SK-N-SH treated with all-trans-retinoic acid at 6 μM for 48 hours (cell line): ENCODE measurements at regions not wholly inside any gene's neighbourhood (a gene's known extent, or its start where the extent isn't known, plus 50 kb on each side); places are given as distances from the start of the nearest gene placed in this dataset.

Source experiments
- ATAC-seq: fragments of 200-7000 bp; cut with Tn5 transposase; 3 replicates; pipeline ENCODE4 v1.9.1; 2020; ENCODE audit warnings: mild to moderate bottlenecking, moderate library complexity
- ARNTL ChIP-seq: fragments of 450-650 bp; formaldehyde crosslinking; IDR thresholded peaks from 2 replicates; pipeline ENCODE4 v1.5.0; 2020; ENCODE audit warnings: low read depth, mild to moderate bottlenecking, moderate library complexity, borderline replicate concordance
- BACH2 ChIP-seq: fragments of 250-450 bp; sonication (Bioruptor Pico); IDR thresholded peaks from 2 replicates; pipeline ENCODE4 v1.9.0; 2021; ENCODE audit warnings: mild to moderate bottlenecking, borderline replicate concordance
- CSDC2 ChIP-seq: fragments of 250-450 bp; sonication (Bioruptor Pico); IDR thresholded peaks from 2 replicates; pipeline ENCODE4 v1.5.0; 2020; ENCODE audit warnings: mild to moderate bottlenecking, moderate library complexity
- GLIS3 ChIP-seq: fragments of 250-450 bp; sonication (Bioruptor Pico); IDR thresholded peaks from 2 replicates; pipeline ENCODE4 v1.5.0; 2020; ENCODE audit warnings: mild to moderate bottlenecking, moderate library complexity
- OSR1 ChIP-seq: fragments of 250-450 bp; sonication (Bioruptor Pico); IDR thresholded peaks from 2 replicates; pipeline ENCODE4 v1.8.0; 2022; ENCODE audit warnings: moderate library complexity, mild to moderate bottlenecking, inconsistent platforms
- PPARA ChIP-seq: fragments of 250-450 bp; sonication (Bioruptor Pico); IDR thresholded peaks from 2 replicates; pipeline ENCODE4 v1.5.0; 2020; ENCODE audit warnings: mild to moderate bottlenecking, borderline replicate concordance
- TCF4 ChIP-seq: fragments of 250-450 bp; sonication (Bioruptor Pico); IDR thresholded peaks from 2 replicates; pipeline ENCODE4 v1.8.0; 2021; ENCODE audit warnings: mild to moderate bottlenecking, moderate library complexity, borderline replicate concordance
- TOX ChIP-seq: fragments of 250-450 bp; sonication (Bioruptor Pico); IDR thresholded peaks from 2 replicates; pipeline ENCODE4 v1.8.0; 2021; ENCODE audit warnings: mild to moderate bottlenecking, moderate library complexity, borderline replicate concordance
- ZFP3 ChIP-seq: fragments of 250-450 bp; sonication (Bioruptor Pico); IDR thresholded peaks from 2 replicates; pipeline ENCODE4 v1.5.0; 2020; ENCODE audit warnings: mild to moderate bottlenecking, moderate library complexity
- ZFP30 ChIP-seq: fragments of 450-650 bp; formaldehyde crosslinking; IDR thresholded peaks from 2 replicates; pipeline ENCODE4 v1.5.0; 2022; ENCODE audit warnings: mild to moderate bottlenecking, moderate library complexity
- ZNF8 ChIP-seq: fragments of 450-650 bp; formaldehyde crosslinking; IDR thresholded peaks from 2 replicates; pipeline ENCODE4 v1.5.0; 2020; ENCODE audit warnings: mild to moderate bottlenecking, moderate library complexity
- TF ChIP-seq, protein P1 (sequence below): fragments of 250-450 bp; sonication (Bioruptor Pico); IDR thresholded peaks from 2 replicates; pipeline ENCODE4 v1.8.0; 2020; ENCODE audit warnings: mild to moderate bottlenecking, moderate library complexity, borderline replicate concordance
- TF ChIP-seq, protein P2 (sequence below): fragments of 250-450 bp; sonication (Bioruptor Pico); IDR thresholded peaks from 2 replicates; pipeline ENCODE4 v1.5.1; 2021; ENCODE audit warnings: mild to moderate bottlenecking, moderate library complexity
- TF ChIP-seq, protein P3 (sequence below): fragments of 250-450 bp; sonication (Bioruptor Pico); IDR thresholded peaks from 2 replicates; pipeline ENCODE4 v1.5.1; 2020; ENCODE audit warnings: low read depth, mild to moderate bottlenecking, moderate library complexity
- TF ChIP-seq, protein P4 (sequence below): fragments of 250-450 bp; sonication (Bioruptor Pico); IDR thresholded peaks from 2 replicates; pipeline ENCODE4 v1.8.0; 2021; ENCODE audit warnings: low read depth, mild to moderate bottlenecking, moderate library complexity, borderline replicate concordance
- TF ChIP-seq, protein P5 (sequence below): fragments of 250-450 bp; sonication (Bioruptor Pico); IDR thresholded peaks from 2 replicates; pipeline ENCODE4 v1.5.0; 2020; ENCODE audit warnings: mild to moderate bottlenecking, moderate library complexity

DNA sequence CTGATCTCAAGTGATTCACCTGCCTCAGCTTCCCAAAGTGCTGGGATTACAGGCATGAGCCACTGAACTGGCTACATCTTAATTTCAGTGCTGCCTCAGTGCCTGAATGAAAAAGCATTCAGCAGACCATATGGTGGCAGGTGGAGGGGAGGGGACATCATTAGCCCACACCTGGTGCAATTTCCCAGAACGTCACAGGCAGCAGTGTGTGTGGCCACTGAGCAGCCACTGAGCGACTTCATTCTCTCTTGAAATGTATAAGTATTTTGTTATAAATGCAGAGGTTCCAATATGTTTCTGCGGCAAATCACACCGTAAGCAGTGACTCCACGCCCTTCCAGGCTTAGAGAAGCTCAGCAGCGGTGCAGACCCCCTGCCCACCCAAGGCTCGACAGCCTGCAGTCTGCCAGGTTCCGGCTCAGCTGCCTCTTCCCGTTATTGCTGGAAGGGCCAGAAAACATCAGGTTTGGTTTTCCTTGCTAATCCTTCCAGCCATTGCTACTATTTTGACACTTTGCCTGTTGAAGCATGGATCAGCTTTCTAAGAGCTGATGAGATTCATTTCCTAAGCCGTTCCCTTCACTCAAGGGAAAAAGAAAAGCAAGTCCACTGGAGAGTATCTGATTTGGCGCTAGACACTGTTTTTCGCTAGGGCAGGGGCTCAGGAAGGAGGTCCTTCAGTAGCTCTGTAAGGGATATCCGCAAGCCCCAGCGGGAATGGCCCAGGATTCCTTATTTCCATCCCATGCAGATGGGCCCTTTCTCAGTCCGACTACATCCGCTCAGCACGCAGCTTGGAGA lies 250.7 kb downstream of the VAPA start:
- TF ChIP-seq ZNF8 (CRISPR knock-in tag) (no peak), TCF4 (CRISPR knock-in tag) (no peak)
- TF ChIP-seq, protein P1, sequence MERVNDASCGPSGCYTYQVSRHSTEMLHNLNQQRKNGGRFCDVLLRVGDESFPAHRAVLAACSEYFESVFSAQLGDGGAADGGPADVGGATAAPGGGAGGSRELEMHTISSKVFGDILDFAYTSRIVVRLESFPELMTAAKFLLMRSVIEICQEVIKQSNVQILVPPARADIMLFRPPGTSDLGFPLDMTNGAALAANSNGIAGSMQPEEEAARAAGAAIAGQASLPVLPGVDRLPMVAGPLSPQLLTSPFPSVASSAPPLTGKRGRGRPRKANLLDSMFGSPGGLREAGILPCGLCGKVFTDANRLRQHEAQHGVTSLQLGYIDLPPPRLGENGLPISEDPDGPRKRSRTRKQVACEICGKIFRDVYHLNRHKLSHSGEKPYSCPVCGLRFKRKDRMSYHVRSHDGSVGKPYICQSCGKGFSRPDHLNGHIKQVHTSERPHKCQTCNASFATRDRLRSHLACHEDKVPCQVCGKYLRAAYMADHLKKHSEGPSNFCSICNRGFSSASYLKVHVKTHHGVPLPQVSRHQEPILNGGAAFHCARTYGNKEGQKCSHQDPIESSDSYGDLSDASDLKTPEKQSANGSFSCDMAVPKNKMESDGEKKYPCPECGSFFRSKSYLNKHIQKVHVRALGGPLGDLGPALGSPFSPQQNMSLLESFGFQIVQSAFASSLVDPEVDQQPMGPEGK, result no peak
- TF ChIP-seq, protein P2, sequence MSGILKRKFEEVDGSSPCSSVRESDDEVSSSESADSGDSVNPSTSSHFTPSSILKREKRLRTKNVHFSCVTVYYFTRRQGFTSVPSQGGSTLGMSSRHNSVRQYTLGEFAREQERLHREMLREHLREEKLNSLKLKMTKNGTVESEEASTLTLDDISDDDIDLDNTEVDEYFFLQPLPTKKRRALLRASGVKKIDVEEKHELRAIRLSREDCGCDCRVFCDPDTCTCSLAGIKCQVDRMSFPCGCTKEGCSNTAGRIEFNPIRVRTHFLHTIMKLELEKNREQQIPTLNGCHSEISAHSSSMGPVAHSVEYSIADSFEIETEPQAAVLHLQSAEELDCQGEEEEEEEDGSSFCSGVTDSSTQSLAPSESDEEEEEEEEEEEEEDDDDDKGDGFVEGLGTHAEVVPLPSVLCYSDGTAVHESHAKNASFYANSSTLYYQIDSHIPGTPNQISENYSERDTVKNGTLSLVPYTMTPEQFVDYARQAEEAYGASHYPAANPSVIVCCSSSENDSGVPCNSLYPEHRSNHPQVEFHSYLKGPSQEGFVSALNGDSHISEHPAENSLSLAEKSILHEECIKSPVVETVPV (CRISPR knock-in tag), result no peak
- no peak for ATAC-seq

DNA sequence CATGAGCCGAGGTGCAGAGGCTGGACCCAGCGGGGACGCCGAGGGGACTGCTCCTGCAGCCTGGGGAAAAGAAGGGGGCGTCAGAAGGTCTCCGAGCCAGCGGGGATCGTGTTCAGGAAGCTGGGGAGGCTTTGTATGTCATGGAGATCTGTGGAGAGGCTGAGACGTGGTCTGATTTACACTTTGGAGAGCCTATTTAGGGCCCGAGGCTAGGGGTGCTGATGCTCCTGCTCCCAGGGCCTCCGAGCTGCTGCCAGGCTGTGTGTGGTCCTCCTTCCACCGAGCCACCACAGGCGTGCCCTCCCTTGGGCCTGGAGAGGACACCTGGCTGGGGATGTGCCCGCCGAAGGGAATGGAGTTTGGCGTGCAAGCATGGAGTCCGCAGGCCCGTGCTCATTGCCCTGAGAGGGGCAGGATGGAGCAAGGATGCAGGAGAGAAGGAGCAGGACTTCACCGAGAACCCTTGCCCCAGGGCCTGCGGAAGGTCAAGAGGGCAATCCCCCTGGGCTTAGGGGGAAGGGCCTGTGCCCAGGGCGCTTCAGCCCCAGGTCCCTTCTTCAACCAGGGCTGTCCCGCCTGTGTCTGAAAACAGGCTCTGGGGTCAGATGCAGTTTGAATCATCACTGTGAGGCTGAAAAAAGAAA lies 252.5 kb downstream of the VAPA start:
- no peak for ATAC-seq
- TF ChIP-seq ZFP3 (CRISPR knock-in tag) (no peak), TCF4 (CRISPR knock-in tag) (no peak), PPARA (CRISPR knock-in tag) (no peak), TOX (CRISPR knock-in tag) (no peak), CSDC2 (CRISPR knock-in tag) (no peak), ZFP30 (CRISPR knock-in tag) (no peak), ZNF8 (CRISPR knock-in tag) (no peak), ARNTL (CRISPR knock-in tag) (no peak), OSR1 (no peak), BACH2 (CRISPR knock-in tag) (no peak)
- TF ChIP-seq, protein P2 (CRISPR knock-in tag), result no peak
- TF ChIP-seq, protein P3, sequence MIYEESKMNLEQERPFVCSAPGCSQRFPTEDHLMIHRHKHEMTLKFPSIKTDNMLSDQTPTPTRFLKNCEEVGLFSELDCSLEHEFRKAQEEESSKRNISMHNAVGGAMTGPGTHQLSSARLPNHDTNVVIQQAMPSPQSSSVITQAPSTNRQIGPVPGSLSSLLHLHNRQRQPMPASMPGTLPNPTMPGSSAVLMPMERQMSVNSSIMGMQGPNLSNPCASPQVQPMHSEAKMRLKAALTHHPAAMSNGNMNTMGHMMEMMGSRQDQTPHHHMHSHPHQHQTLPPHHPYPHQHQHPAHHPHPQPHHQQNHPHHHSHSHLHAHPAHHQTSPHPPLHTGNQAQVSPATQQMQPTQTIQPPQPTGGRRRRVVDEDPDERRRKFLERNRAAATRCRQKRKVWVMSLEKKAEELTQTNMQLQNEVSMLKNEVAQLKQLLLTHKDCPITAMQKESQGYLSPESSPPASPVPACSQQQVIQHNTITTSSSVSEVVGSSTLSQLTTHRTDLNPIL (CRISPR knock-in tag), result no peak
- TF ChIP-seq, protein P4, sequence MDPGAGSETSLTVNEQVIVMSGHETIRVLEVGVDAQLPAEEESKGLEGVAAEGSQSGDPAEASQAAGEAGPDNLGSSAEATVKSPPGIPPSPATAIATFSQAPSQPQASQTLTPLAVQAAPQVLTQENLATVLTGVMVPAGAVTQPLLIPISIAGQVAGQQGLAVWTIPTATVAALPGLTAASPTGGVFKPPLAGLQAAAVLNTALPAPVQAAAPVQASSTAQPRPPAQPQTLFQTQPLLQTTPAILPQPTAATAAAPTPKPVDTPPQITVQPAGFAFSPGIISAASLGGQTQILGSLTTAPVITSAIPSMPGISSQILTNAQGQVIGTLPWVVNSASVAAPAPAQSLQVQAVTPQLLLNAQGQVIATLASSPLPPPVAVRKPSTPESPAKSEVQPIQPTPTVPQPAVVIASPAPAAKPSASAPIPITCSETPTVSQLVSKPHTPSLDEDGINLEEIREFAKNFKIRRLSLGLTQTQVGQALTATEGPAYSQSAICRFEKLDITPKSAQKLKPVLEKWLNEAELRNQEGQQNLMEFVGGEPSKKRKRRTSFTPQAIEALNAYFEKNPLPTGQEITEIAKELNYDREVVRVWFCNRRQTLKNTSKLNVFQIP (CRISPR knock-in tag), result no peak
- TF ChIP-seq, protein P5, sequence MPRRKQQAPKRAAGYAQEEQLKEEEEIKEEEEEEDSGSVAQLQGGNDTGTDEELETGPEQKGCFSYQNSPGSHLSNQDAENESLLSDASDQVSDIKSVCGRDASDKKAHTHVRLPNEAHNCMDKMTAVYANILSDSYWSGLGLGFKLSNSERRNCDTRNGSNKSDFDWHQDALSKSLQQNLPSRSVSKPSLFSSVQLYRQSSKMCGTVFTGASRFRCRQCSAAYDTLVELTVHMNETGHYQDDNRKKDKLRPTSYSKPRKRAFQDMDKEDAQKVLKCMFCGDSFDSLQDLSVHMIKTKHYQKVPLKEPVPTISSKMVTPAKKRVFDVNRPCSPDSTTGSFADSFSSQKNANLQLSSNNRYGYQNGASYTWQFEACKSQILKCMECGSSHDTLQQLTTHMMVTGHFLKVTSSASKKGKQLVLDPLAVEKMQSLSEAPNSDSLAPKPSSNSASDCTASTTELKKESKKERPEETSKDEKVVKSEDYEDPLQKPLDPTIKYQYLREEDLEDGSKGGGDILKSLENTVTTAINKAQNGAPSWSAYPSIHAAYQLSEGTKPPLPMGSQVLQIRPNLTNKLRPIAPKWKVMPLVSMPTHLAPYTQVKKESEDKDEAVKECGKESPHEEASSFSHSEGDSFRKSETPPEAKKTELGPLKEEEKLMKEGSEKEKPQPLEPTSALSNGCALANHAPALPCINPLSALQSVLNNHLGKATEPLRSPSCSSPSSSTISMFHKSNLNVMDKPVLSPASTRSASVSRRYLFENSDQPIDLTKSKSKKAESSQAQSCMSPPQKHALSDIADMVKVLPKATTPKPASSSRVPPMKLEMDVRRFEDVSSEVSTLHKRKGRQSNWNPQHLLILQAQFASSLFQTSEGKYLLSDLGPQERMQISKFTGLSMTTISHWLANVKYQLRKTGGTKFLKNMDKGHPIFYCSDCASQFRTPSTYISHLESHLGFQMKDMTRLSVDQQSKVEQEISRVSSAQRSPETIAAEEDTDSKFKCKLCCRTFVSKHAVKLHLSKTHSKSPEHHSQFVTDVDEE (CRISPR knock-in tag), result no peak

DNA sequence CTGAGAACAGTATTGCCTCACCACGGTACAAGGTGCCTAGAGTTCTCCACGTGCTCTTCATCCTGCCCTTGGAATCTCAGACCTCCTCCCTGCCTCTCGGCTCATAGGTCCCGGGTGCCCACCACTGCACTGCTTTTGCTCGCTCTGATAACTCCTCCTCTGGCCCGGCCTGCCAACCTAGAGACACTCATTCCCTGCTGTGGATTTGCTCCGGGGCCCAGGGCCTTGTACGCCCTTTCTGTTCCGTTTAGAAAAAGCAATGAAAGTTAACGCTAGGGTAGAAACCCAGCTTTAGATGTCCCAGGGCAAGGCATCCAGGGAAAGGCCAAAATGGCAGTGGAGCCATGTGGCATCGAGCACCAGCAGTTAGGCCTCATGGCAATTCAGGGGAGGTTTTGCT lies 253.9 kb downstream of the VAPA start:
- TF ChIP-seq GLIS3 (CRISPR knock-in tag) (no peak), ZFP30 (CRISPR knock-in tag) (no peak), BACH2 (CRISPR knock-in tag) (no peak)
- ATAC-seq, result no peak
